ENCODE measurements at regions not wholly inside any gene's neighbourhood (a gene's known extent, or its start where the extent isn't known, plus 50 kb on each side); places are given as distances from the start of the nearest gene placed in this dataset.
"Not testable (repeated sequence)": the region's sequence is repeated elsewhere in the genome, so short reads cannot be mapped to it uniquely, and the experiment has no call there.

- not testable (repeated sequence) for TF ChIP-seq POLR2AphosphoS5, POLR2A (IDR thresholded peaks at IDR 0.05; ENCODE audit: low read depth, low read length)
These were observed 51.1 kb upstream of the SULF2 start for GRCh38 chr20:47836256-47836817.
